Body of pancreas (tissue), 4 donors: ENCODE measurements at regions not wholly inside any gene's neighbourhood (a gene's known extent, or its start where the extent isn't known, plus 50 kb on each side); places are given as distances from the start of the nearest gene placed in this dataset.
A peak's percentile ranks its signal among the peaks of the same experiment; 100 is the strongest.

Experiments used
- ATAC-seq: fragments of 150-250 bp; one replicate; pipeline ENCODE4 v1.9.1; 2016
- DNase-seq, 4 donors: peaks; one replicate each; pipeline ENCODE4 v3.0.0-alpha.2; 2019
- H3K27ac ChIP-seq, 4 donors: fragments of 200-600 bp; sonication (generic); 1 replicate in 3 of 4; 2 replicates in 1 of 4; pipeline versions ENCODE4 v1.5.1 to v1.6.1; 2016 to 2019; ENCODE audit warnings: mild to moderate bottlenecking in 1 of 4, mixed read lengths in 1 of 4, moderate library complexity in 1 of 4
- H3K27me3 ChIP-seq, 2 donors: fragments of 200-600 bp; sonication (generic); one replicate each; pipeline ENCODE4 v1.6.0; 2016; ENCODE audit warnings: mild to moderate bottlenecking in 1 of 2
- H3K36me3 ChIP-seq, 2 donors: fragments of 200-600 bp; sonication (generic); replicated peaks in 1 of 2; 2 replicates each; pipeline ENCODE4 v1.5.1; 2016; ENCODE audit warnings: low read depth in 2 of 2; ENCODE audit not compliant: insufficient read depth in 1 of 2
- H3K4me1 ChIP-seq: fragments of 200-600 bp; sonication (generic); one replicate; pipeline ENCODE4 v1.6.0; 2016
- H3K4me3 ChIP-seq, 2 donors: fragments of 200-600 bp; sonication (generic); 1 replicate in 1 of 2; 2 replicates in 1 of 2; pipeline ENCODE4 v1.5.1; 2016 to 2019
- H3K9me3 ChIP-seq, 3 donors: fragments of 200-600 bp; sonication (generic); 1 replicate in 2 of 3; 2 replicates in 1 of 3; pipeline ENCODE4 v1.5.1; 2016
- POLR2A ChIP-seq, 3 donors: fragments of 450-650 bp; IDR thresholded peaks; one replicate each; pipeline ENCODE4 v1.6.1; 2016; ENCODE audit warnings: antibody characterized with exemption in 3 of 3, mild to moderate bottlenecking in 2 of 3
- WGBS, 2 donors: methylation state at CpG; one replicate each; pipeline ENCODE4 v1.1.5; 2017; 5-methylcytosine and 5-hydroxymethylcytosine counted together
- intact Hi-C: fragments of 100-400 bp; cut with DNase I; formaldehyde crosslinking; loops from one replicate; pipeline ENCODE4 v1.15.1; 2023
- TF ChIP-seq, protein P1 (sequence below), 7 experiments: fragments of 450-650 bp in 4 of 7; fragments of 200-600 bp in 3 of 7; sonication (generic) in 3 of 7; IDR thresholded peaks; one replicate each; pipeline ENCODE4 v1.5.1; 2016 to 2019; ENCODE audit warnings: antibody characterized with exemption in 7 of 7

DNA sequence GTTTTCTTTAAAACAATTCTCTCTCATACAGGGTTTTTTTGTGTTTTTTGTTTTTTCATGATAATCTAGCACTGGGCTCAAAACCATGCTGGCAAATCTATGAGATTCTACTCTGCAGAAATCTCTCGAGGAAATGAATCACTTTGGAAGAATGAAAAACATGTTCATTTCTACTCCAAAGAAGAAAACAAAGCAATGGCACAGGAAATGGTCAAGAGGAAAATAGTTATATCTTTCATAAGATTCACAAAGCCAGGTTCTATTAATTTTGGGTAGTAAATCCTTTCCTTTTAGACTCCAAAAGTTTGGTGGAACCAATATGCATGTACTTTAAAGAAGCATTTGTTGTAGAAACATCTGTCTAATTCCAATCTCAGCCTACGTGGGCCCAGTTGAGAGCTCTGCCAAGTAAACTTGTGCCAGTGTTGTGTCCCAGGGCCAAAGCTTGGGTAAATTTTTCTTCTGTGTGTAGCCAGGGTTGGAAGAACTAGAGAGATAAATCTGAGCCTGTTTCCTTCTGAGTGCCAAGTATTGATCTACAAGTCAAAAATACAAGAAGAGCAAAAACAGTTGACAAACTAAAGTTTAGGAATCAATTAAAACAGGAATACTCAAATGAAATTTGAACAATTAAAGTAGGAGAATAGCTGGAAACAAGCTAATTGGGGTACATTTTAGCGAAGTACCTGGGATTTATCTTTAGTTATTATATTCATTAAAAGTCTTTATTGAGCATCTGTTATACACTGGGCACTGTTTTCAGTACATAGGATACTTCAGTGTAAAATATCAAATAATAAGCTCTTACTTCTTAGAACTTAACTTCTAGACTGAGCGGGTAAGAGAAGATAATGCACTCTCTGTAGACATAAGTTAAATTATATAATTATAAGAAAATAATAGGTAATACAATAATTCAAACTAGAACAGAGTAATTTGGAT, 657.5 kb upstream of the NECTIN3 start:
- peak overlapping the region in 2 of 4 donors; percentile 13 to 39 for H3K27ac ChIP-seq
- no peaks in the 10 kb centered on the region for H3K9me3 ChIP-seq
- no peak for TF ChIP-seq POLR2A (IDR thresholded peaks at IDR 0.05)
- TF ChIP-seq, protein P1, sequence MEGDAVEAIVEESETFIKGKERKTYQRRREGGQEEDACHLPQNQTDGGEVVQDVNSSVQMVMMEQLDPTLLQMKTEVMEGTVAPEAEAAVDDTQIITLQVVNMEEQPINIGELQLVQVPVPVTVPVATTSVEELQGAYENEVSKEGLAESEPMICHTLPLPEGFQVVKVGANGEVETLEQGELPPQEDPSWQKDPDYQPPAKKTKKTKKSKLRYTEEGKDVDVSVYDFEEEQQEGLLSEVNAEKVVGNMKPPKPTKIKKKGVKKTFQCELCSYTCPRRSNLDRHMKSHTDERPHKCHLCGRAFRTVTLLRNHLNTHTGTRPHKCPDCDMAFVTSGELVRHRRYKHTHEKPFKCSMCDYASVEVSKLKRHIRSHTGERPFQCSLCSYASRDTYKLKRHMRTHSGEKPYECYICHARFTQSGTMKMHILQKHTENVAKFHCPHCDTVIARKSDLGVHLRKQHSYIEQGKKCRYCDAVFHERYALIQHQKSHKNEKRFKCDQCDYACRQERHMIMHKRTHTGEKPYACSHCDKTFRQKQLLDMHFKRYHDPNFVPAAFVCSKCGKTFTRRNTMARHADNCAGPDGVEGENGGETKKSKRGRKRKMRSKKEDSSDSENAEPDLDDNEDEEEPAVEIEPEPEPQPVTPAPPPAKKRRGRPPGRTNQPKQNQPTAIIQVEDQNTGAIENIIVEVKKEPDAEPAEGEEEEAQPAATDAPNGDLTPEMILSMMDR (IDR thresholded peaks at IDR 0.05), result no peak
- H3K4me3 ChIP-seq, result no peak overlapping the region
- DNase-seq, result peak in 2 of 4 donors; percentile 3 to 22
- intact Hi-C loops, result no loop called here
- no peaks in the 10 kb centered on the region for H3K27me3 ChIP-seq
- WGBS, 2 donors, result 49 to 50% methylated on average over 4 of the region's 4 CpGs
- no peaks in the 10 kb centered on the region for H3K36me3 ChIP-seq
- H3K4me1 ChIP-seq, result peaks cover 6% of the 10 kb centered on the region
- ATAC-seq, result peak; percentile 21

DNA sequence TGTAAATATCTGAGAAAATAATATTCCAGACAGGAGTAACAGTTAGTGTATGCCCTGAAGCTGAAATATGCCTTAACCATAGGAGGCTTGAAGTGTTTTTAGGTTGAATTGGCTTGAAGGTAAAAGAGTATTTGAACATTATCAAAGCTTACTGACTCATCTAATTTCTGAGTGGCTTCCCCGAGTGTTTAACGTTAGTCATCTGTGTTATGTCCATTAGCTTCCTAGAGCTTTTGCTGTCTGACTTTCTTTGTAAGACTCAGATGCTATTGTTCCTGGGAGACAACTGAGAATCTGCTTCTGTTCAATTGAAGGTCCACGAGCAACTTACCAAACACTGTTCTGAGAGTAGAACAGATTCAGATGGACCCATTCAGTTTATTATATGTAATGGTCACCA, 656.8 kb upstream of the NECTIN3 start:
- TF ChIP-seq POLR2A (IDR thresholded peaks at IDR 0.05), result no peak
- TF ChIP-seq, protein P1 (IDR thresholded peaks at IDR 0.05), result no peak
- H3K9me3 ChIP-seq, result no peaks in the 10 kb centered on the region
- DNase-seq (no peak), ATAC-seq (no peak)
- H3K27me3 ChIP-seq, result no peaks in the 10 kb centered on the region
- H3K27ac ChIP-seq, result no peak overlapping the region
- H3K4me3 ChIP-seq, result no peak overlapping the region
- intact Hi-C loops, result no loop called here
- H3K36me3 ChIP-seq, result no peaks in the 10 kb centered on the region
- 82 to 90% methylated on average over 3 of the region's 3 CpGs for WGBS, 2 donors
- H3K4me1 ChIP-seq, result peaks cover 6% of the 10 kb centered on the region

DNA sequence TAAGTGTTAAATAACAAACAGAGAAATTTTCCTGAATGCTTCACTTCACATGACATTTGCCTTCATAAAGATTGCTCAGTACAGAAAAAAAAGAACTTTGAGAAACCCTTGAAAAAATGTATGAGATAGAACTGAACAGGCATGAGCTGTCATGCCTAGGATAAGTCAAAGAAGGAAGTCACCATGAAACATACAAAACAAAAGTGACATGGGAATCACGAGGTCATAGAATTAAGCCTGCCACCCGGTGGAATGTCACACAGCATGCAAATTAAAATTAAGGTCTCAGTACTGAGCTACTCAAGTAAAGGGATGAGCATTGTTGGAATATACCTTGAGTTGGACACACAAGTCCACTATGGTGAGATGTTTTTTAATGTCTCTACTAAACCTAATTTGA, 652.5 kb upstream of the NECTIN3 start:
- DNase-seq, result no peak
- no peaks in the 10 kb centered on the region for H3K36me3 ChIP-seq
- WGBS, 2 donors, result 59 to 67% methylated on average over 2 of the region's 2 CpGs
- no peak for ATAC-seq
- H3K4me3 ChIP-seq, result no peak overlapping the region
- H3K27me3 ChIP-seq, result no peaks in the 10 kb centered on the region
- no peak overlapping the region for H3K27ac ChIP-seq
- intact Hi-C loops, result no loop called here
- no peaks in the 10 kb centered on the region for H3K9me3 ChIP-seq
- H3K4me1 ChIP-seq, result peaks cover 1% of the 10 kb centered on the region
- TF ChIP-seq POLR2A (IDR thresholded peaks at IDR 0.05), result no peak
- TF ChIP-seq, protein P1 (IDR thresholded peaks at IDR 0.05), result no peak

DNA sequence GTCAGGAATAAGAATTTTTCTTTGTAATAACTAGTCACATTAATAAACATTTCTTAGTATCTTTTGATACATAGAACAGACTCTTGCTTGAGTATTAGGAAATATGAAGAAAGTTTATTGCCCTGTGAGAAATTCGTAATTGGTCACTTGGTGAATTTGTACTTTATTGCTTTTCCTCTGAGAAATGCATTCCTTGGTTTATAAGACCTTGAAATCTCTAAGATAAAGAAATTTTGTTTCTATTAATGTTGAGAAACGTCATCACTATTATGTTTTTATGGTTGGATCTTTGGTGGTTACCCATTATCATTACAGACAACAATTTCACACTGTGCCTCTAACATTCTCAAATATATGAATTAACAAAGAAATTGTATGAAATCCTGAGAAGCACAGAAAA, 652.0 kb upstream of the NECTIN3 start:
- ATAC-seq (no peak), DNase-seq (no peak)
- Histone ChIP-seq H3K36me3 (no peaks in the 10 kb centered on the region), H3K27ac (no peak overlapping the region), H3K4me3 (no peak overlapping the region), H3K9me3 (no peaks in the 10 kb centered on the region), H3K4me1 (no peaks in the 10 kb centered on the region), H3K27me3 (no peaks in the 10 kb centered on the region)
- TF ChIP-seq, protein P1 (IDR thresholded peaks at IDR 0.05), result no peak
- TF ChIP-seq POLR2A (IDR thresholded peaks at IDR 0.05), result no peak
- 72 to 74% methylated on average over 2 of the region's 2 CpGs for WGBS, 2 donors
- intact Hi-C loops, result no loop called here
